MM.1S (cell line): ENCODE measurements at regions not wholly inside any gene's neighbourhood (a gene's known extent, or its start where the extent isn't known, plus 50 kb on each side); places are given as distances from the start of the nearest gene placed in this dataset.

Experiments
- CTCF ChIP-seq: fragments of 300-600 bp; sonication (generic); IDR thresholded peaks from 2 replicates; pipeline ENCODE4 v1.5.1; 2016; ENCODE audit warnings: antibody characterized with exemption, low read length, mixed read lengths
- EZH2 ChIP-seq: fragments of 300-600 bp; sonication (generic); optimal IDR thresholded peaks from 2 replicates; pipeline ENCODE3; 2017; ENCODE audit warnings: low read depth, mild to moderate bottlenecking, antibody characterized with exemption, low read length, mixed read lengths

- no peak for TF ChIP-seq CTCF
- TF ChIP-seq EZH2, result no peak
Observed at GRCh38 chr2:118622913-118623312, 224.5 kb downstream of the EN1 start.
